Thyroid gland (tissue), 4 donors: ENCODE measurements at regions not wholly inside any gene's neighbourhood (a gene's known extent, or its start where the extent isn't known, plus 50 kb on each side); places are given as distances from the start of the nearest gene placed in this dataset.

ENCODE experiments used
- POLR2A ChIP-seq, 2 donors: fragments of 450-650 bp; IDR thresholded peaks; one replicate each; pipeline ENCODE4 v1.6.1; 2017; ENCODE audit warnings: antibody characterized with exemption in 2 of 2, mild to moderate bottlenecking in 2 of 2, moderate library complexity in 1 of 2
- TF ChIP-seq, protein P1 (sequence below), 6 experiments: fragments of 200-600 bp in 3 of 6; fragments of 450-650 bp in 3 of 6; sonication (generic) in 3 of 6; IDR thresholded peaks; one replicate each; pipeline ENCODE4 v1.5.1; 2016 to 2019; ENCODE audit warnings: antibody characterized with exemption in 6 of 6, mild to moderate bottlenecking in 2 of 6, inconsistent platforms in 1 of 6, moderate library complexity in 1 of 6

DNA sequence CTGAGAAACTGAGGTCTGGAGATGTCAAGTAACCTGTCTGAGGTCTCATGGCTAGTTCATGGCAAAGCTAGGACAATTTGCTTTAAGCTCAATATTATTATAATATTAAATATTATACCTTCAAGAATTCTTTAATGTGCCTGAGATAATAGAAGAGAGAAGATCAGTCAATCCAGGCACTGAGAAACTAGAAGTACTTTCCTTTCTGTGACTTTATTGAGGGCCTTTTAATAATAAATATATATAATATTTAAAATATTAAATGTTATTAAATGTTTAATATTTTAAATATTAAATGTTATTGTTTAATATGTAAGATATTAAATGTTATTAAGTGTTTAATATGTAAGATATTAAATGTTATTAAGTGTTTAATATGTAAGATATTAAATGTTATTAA, 144.3 kb upstream of the DNAJC19 start:
- TF ChIP-seq, protein P1, sequence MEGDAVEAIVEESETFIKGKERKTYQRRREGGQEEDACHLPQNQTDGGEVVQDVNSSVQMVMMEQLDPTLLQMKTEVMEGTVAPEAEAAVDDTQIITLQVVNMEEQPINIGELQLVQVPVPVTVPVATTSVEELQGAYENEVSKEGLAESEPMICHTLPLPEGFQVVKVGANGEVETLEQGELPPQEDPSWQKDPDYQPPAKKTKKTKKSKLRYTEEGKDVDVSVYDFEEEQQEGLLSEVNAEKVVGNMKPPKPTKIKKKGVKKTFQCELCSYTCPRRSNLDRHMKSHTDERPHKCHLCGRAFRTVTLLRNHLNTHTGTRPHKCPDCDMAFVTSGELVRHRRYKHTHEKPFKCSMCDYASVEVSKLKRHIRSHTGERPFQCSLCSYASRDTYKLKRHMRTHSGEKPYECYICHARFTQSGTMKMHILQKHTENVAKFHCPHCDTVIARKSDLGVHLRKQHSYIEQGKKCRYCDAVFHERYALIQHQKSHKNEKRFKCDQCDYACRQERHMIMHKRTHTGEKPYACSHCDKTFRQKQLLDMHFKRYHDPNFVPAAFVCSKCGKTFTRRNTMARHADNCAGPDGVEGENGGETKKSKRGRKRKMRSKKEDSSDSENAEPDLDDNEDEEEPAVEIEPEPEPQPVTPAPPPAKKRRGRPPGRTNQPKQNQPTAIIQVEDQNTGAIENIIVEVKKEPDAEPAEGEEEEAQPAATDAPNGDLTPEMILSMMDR (IDR thresholded peaks at IDR 0.05), result no peak
- no peak for TF ChIP-seq POLR2A (IDR thresholded peaks at IDR 0.05)
